Effector CD8-positive, alpha-beta T cell (primary cell): ENCODE measurements at regions not wholly inside any gene's neighbourhood (a gene's known extent, or its start where the extent isn't known, plus 50 kb on each side); places are given as distances from the start of the nearest gene placed in this dataset.

ENCODE experiments used
- DNase-seq: peaks from one replicate; lab custom pipeline; 2025; lab: John Stamatoyannopoulos, UW

GRCh38 chr13:50358231-50359040 lies 343.2 kb downstream of the KCNRG start:
- no peak for DNase-seq

- DNase-seq: no peak
Observed at GRCh38 chr13:50359041-50359367, 343.8 kb downstream of the KCNRG start.

- DNase-seq: no peak
Observed at GRCh38 chr13:50359779-50360178, 344.5 kb downstream of the KCNRG start.

GRCh38 chr13:50360637-50361036 lies 345.4 kb downstream of the KCNRG start:
- no peak for DNase-seq

- no peak for DNase-seq
Observed at GRCh38 chr13:50361282-50361681, 346.0 kb downstream of the KCNRG start.

GRCh38 chr13:50365408-50366391 lies 350.5 kb downstream of the KCNRG start:
- DNase-seq: no peak

GRCh38 chr13:50366488-50367174 lies 351.4 kb downstream of the KCNRG start:
- no peak for DNase-seq

GRCh38 chr13:50369646-50370045 lies 354.4 kb downstream of the KCNRG start:
- no peak for DNase-seq

GRCh38 chr13:50370303-50370950 lies 355.2 kb downstream of the KCNRG start:
- DNase-seq: no peak

- no peak for DNase-seq
Observed at GRCh38 chr13:50374517-50374916, 359.3 kb downstream of the KCNRG start.

- no peak for DNase-seq
Observed at GRCh38 chr13:50375792-50376191, 360.5 kb downstream of the KCNRG start.

- DNase-seq: no peak
Observed at GRCh38 chr13:50376895-50377575, 361.8 kb downstream of the KCNRG start.

- DNase-seq: no peak
Observed at GRCh38 chr13:50377726-50378270, 362.6 kb downstream of the KCNRG start.

- DNase-seq: no peak
Observed at GRCh38 chr13:50378509-50379044, 363.3 kb downstream of the KCNRG start.

GRCh38 chr13:50379584-50379983 lies 364.3 kb downstream of the KCNRG start:
- DNase-seq: no peak

- DNase-seq: no peak
Observed at GRCh38 chr13:50380905-50381304, 365.7 kb downstream of the KCNRG start.

GRCh38 chr13:50382511-50382910 lies 367.3 kb downstream of the KCNRG start:
- DNase-seq: no peak

GRCh38 chr13:50382951-50383350 lies 367.7 kb downstream of the KCNRG start:
- no peak for DNase-seq

GRCh38 chr13:50384724-50385123 lies 369.5 kb downstream of the KCNRG start:
- DNase-seq: no peak

GRCh38 chr13:50386541-50387050 lies 371.4 kb downstream of the KCNRG start:
- DNase-seq: no peak
